Cardiac muscle cell (in vitro differentiated cells and primary cell): ENCODE measurements at regions not wholly inside any gene's neighbourhood (a gene's known extent, or its start where the extent isn't known, plus 50 kb on each side); places are given as distances from the start of the nearest gene placed in this dataset.

ENCODE experiments used
- DNase-seq, 2 donors: peaks; one replicate each; pipeline versions ENCODE4 v3.0.0 to v3.0.0-alpha.2; 2010 to 2017; ENCODE audit warnings: low read depth in 1 of 2, low spot score in 1 of 2
- H3K27ac ChIP-seq: fragments of 200-600 bp; sonication (generic); 2 replicates; pipeline ENCODE4 v1.5.1; 2016
- H3K27me3 ChIP-seq: fragments of 200-600 bp; sonication (generic); 2 replicates; pipeline ENCODE4 v1.6.0; 2016; ENCODE audit warnings: control low read depth
- H3K36me3 ChIP-seq: fragments of 200-600 bp; sonication (generic); 2 replicates; pipeline ENCODE4 v1.5.1; 2016; ENCODE audit warnings: control low read depth
- H3K4me1 ChIP-seq: fragments of 200-600 bp; sonication (generic); 2 replicates; pipeline ENCODE4 v1.8.1; 2017; ENCODE audit warnings: low read depth, mild to moderate bottlenecking, mixed run types
- H3K4me3 ChIP-seq: fragments of 200-600 bp; sonication (generic); 2 replicates; pipeline ENCODE4 v1.5.1; 2016; ENCODE audit warnings: mild to moderate bottlenecking
- H3K9me3 ChIP-seq: fragments of 200-600 bp; sonication (generic); 2 replicates; pipeline ENCODE4 v1.5.1; 2017; ENCODE audit warnings: low read depth, mild to moderate bottlenecking, control low read depth
- TF ChIP-seq, protein P1 (sequence below): IDR thresholded peaks from 2 replicates; pipeline ENCODE4 v1.5.1; 2012; ENCODE audit warnings: low read depth, mild to moderate bottlenecking, low read length

DNA sequence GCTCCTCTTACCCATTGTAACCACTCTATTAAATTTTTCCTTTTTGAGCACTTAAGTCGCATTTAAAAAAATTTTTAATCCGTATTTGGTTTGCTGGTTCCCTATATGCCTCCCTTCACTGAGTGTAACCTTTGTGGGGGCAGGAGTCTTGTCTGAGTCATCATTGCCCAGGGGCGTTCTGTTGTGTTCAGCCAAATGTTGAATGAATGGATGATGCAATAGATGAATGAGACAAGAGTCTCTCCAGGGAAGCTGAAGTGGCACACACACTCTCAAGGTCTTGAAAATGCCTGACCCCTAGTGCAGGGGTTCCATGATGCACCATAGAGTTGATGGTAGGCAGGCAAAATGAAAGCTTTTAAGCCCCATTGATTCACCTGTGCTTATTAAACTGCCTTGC lies 123.0 kb upstream of the RBFOX1 start:
- TF ChIP-seq, protein P1, sequence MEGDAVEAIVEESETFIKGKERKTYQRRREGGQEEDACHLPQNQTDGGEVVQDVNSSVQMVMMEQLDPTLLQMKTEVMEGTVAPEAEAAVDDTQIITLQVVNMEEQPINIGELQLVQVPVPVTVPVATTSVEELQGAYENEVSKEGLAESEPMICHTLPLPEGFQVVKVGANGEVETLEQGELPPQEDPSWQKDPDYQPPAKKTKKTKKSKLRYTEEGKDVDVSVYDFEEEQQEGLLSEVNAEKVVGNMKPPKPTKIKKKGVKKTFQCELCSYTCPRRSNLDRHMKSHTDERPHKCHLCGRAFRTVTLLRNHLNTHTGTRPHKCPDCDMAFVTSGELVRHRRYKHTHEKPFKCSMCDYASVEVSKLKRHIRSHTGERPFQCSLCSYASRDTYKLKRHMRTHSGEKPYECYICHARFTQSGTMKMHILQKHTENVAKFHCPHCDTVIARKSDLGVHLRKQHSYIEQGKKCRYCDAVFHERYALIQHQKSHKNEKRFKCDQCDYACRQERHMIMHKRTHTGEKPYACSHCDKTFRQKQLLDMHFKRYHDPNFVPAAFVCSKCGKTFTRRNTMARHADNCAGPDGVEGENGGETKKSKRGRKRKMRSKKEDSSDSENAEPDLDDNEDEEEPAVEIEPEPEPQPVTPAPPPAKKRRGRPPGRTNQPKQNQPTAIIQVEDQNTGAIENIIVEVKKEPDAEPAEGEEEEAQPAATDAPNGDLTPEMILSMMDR = no peak
- DNase-seq = no peak
- Histone ChIP-seq H3K27me3 (peaks cover 5% of the 10 kb centered on the region), H3K27ac (no peak overlapping the region), H3K9me3 (no peaks in the 10 kb centered on the region), H3K36me3 (no peaks in the 10 kb centered on the region), H3K4me1 (peaks cover 13% of the 10 kb centered on the region), H3K4me3 (no peak overlapping the region)

DNA sequence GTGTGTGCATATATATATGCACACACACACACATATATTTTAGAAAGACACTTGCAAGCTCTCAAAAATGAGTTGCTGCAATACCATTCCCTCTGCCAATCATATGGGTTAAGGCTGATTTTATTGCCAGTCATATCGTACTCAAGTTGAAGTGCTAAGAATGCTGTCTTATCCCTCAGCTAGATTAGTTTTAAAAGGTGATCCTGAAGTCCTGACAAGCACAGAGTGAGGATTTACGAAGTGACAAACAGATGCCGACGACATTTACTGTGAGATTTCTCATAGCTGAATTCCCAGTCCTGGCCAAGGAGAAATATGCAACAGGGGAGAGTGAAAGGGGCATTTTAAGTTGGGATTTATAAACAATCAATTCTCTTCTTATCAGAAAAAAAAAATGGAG lies 126.2 kb upstream of the RBFOX1 start:
- TF ChIP-seq, protein P1 = no peak

DNA sequence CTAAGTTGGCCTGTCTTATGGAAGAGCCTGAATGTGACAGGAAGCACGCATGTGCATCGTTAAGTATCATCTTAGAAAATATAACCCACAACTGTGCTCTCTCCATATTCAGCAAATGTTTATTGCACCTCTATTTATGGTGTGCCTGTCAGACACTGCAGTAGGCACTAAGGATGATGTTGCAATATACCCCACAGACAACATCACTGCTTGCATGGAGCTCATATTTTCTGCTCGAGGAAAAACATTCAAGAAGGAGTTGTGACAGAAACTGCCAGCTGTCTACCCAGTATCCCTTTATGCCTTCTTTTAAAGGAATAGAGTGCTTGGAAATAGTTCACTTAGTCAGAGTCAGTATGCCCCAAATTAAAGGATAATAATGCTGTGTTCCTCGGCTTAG lies 132.3 kb upstream of the RBFOX1 start:
- H3K27me3 ChIP-seq = no peaks in the 10 kb centered on the region
- DNase-seq = no peak
- H3K4me3 ChIP-seq = no peak overlapping the region
- H3K4me1 ChIP-seq = no peaks in the 10 kb centered on the region
- TF ChIP-seq, protein P1 = no peak
- H3K9me3 ChIP-seq = no peaks in the 10 kb centered on the region
- H3K27ac ChIP-seq = no peak overlapping the region
- no peaks in the 10 kb centered on the region for H3K36me3 ChIP-seq

More for the DNA sequence above, 126.2 kb upstream of the RBFOX1 start:
- H3K4me3 ChIP-seq = no peak overlapping the region
- peaks cover 13% of the 10 kb centered on the region for H3K4me1 ChIP-seq
- peak in 1 of 2 donors; percentile 63 for DNase-seq
- no peak overlapping the region for H3K27ac ChIP-seq
- H3K27me3 ChIP-seq = peaks cover 5% of the 10 kb centered on the region
- no peaks in the 10 kb centered on the region for H3K9me3 ChIP-seq
- no peaks in the 10 kb centered on the region for H3K36me3 ChIP-seq

DNA sequence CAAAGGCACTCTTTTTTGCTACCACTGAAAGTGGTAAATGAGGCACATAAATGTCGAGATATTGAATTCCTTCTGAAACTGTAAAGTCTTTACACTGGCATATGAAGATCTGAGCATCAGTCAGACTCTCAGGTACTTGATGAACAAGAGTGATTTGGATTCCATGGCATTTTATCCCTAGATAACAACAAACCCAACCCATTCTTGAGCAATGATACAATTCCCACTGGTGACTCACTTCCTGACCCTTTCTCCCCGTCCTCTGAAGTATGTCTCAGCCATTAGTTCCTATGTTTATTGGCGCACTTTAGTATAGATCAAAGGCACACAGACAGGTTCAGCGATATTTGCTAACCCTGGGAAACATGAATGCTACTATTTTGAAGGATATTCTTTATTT lies 147.0 kb upstream of the RBFOX1 start:
- no peak for DNase-seq
- H3K27me3 ChIP-seq = no peaks in the 10 kb centered on the region
- H3K9me3 ChIP-seq = no peaks in the 10 kb centered on the region
- no peak overlapping the region for H3K27ac ChIP-seq
- TF ChIP-seq, protein P1 = no peak
- no peaks in the 10 kb centered on the region for H3K4me1 ChIP-seq
- no peak overlapping the region for H3K4me3 ChIP-seq
- no peaks in the 10 kb centered on the region for H3K36me3 ChIP-seq

DNA sequence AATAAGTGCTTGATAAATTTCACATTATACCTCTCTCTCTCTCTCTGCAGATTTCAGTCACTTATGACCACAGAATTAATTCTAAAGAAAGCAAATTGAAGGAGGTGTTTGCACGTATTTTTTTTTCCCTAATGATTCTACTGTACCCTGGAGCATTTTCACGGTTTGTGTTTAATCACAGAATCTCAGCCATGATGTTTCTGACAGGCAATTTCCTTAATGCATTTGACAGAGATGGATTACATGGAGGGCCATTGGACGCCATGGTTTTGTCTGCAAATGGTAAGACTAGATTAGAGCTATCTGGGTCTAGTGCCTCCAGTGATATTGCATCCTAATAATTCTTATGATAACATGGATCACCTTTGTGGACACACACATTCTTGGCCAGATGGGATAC lies 147.5 kb upstream of the RBFOX1 start:
- TF ChIP-seq, protein P1 = no peak
- Histone ChIP-seq H3K36me3 (no peaks in the 10 kb centered on the region), H3K27ac (no peak overlapping the region), H3K4me1 (no peaks in the 10 kb centered on the region), H3K9me3 (no peaks in the 10 kb centered on the region), H3K4me3 (no peak overlapping the region), H3K27me3 (no peaks in the 10 kb centered on the region)
- DNase-seq = no peak

DNA sequence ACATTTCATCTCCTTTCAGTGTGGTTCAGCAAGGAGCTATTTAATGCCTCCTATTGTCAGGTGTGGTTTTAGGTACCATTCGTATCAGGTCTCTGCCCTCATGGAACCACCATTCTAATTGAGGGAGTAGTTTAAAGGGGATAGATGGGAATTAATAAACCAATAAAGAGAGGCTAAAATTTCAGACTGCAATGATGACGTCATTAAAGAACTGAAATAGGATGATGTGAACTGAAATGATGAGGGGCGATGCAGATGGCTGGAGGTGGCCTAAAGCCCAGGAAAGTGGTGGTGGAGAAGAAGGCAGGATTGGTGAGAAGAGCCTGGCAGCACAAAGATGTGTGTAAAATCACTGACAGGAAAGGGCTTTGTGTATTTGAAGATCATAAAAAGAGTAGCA lies 148.9 kb upstream of the RBFOX1 start:
- TF ChIP-seq, protein P1 = no peak
- Histone ChIP-seq H3K4me3 (no peak overlapping the region), H3K9me3 (no peaks in the 10 kb centered on the region), H3K36me3 (no peaks in the 10 kb centered on the region), H3K27me3 (no peaks in the 10 kb centered on the region), H3K4me1 (no peaks in the 10 kb centered on the region), H3K27ac (no peak overlapping the region)
- no peak for DNase-seq
